GM23248 (cell line): ENCODE measurements at regions not wholly inside any gene's neighbourhood (a gene's known extent, or its start where the extent isn't known, plus 50 kb on each side); places are given as distances from the start of the nearest gene placed in this dataset.

Experiments used
- EZH2 ChIP-seq: fragments of 200-600 bp; sonication (generic); IDR thresholded peaks from 2 replicates; pipeline ENCODE4 v1.6.1; 2018; ENCODE audit warnings: antibody characterized with exemption, mild to moderate bottlenecking; ENCODE audit not compliant: insufficient read depth, poor library complexity, severe bottlenecking
- EZH2phosphoT487 ChIP-seq: fragments of 200-600 bp; sonication (generic); IDR thresholded peaks from 2 replicates; pipeline ENCODE4 v1.6.1; 2018; ENCODE audit warnings: antibody characterized with exemption, moderate library complexity, mild to moderate bottlenecking, low read depth; ENCODE audit not compliant: insufficient read depth

DNA sequence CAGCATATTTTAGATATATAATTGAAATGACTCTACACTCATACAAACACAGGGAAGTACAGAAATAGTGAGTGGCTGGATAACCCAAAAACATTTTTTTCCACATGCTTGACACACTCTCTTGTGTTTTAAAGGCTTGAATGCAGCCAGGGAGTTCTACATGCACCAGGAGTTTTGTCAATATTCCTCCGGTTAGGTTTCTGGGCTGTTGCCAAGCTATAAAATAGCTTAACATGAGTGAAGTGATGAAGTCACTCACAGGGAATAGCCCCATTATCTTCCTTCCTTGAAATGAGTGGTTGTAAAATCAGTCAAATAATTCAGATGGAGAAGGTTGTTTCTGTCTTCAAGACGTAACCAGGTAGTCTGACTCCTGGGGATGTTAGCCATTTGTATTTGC, 582.7 kb downstream of the SLC6A15 start:
- TF ChIP-seq EZH2, result no peak
- TF ChIP-seq EZH2phosphoT487, result no peak
